ENCODE measurements at regions not wholly inside any gene's neighbourhood (a gene's known extent, or its start where the extent isn't known, plus 50 kb on each side); places are given as distances from the start of the nearest gene placed in this dataset.

- intact Hi-C loops (cut with DNase I, micrococcal nuclease) = no loop called here
- ATAC-seq (no peak), DNase-seq (no peak)
- Histone ChIP-seq H3K36me3 (ENCODE audit: low read depth) (no peaks in the 10 kb centered on the region), H3K9me3 (no peaks in the 10 kb centered on the region), H3K4me3 (no peak overlapping the region), H3K4me1 (ENCODE audit: low read depth) (no peaks in the 10 kb centered on the region)
- TF ChIP-seq, protein P1, sequence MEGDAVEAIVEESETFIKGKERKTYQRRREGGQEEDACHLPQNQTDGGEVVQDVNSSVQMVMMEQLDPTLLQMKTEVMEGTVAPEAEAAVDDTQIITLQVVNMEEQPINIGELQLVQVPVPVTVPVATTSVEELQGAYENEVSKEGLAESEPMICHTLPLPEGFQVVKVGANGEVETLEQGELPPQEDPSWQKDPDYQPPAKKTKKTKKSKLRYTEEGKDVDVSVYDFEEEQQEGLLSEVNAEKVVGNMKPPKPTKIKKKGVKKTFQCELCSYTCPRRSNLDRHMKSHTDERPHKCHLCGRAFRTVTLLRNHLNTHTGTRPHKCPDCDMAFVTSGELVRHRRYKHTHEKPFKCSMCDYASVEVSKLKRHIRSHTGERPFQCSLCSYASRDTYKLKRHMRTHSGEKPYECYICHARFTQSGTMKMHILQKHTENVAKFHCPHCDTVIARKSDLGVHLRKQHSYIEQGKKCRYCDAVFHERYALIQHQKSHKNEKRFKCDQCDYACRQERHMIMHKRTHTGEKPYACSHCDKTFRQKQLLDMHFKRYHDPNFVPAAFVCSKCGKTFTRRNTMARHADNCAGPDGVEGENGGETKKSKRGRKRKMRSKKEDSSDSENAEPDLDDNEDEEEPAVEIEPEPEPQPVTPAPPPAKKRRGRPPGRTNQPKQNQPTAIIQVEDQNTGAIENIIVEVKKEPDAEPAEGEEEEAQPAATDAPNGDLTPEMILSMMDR (IDR thresholded peaks at IDR 0.05) = no peak
These were observed 422.7 kb downstream of the FBXO15 start for GRCh38 chr18:73724958-73725357.

- DNase-seq (no peak), ATAC-seq (no peak)
- Histone ChIP-seq H3K4me1 (ENCODE audit: low read depth) (no peaks in the 10 kb centered on the region), H3K4me3 (no peak overlapping the region), H3K9me3 (no peaks in the 10 kb centered on the region), H3K36me3 (ENCODE audit: low read depth) (no peaks in the 10 kb centered on the region)
- TF ChIP-seq, protein P1 (IDR thresholded peaks at IDR 0.05) = no peak
- intact Hi-C loops (cut with DNase I, micrococcal nuclease) = no loop called here
These were observed 428.0 kb downstream of the FBXO15 start for GRCh38 chr18:73719611-73720010.

- intact Hi-C loops (cut with DNase I, micrococcal nuclease) = no loop called here
- H3K36me3 ChIP-seq (ENCODE audit: low read depth) = no peaks in the 10 kb centered on the region
- no peak overlapping the region for H3K4me3 ChIP-seq
- no peak for DNase-seq
- no peaks in the 10 kb centered on the region for H3K4me1 ChIP-seq (ENCODE audit: low read depth)
- no peaks in the 10 kb centered on the region for H3K9me3 ChIP-seq
- TF ChIP-seq, protein P1 (IDR thresholded peaks at IDR 0.05) = no peak
- ATAC-seq = no peak
These were observed 430.1 kb downstream of the FBXO15 start for GRCh38 chr18:73717570-73717969.

GRCh38 chr18:73715210-73715670 is 432.4 kb downstream of the FBXO15 start:
- ATAC-seq = no peak
- TF ChIP-seq, protein P1 (IDR thresholded peaks at IDR 0.05) = no peak
- Histone ChIP-seq H3K4me3 (no peak overlapping the region), H3K9me3 (no peaks in the 10 kb centered on the region), H3K36me3 (ENCODE audit: low read depth) (no peaks in the 10 kb centered on the region), H3K4me1 (ENCODE audit: low read depth) (no peaks in the 10 kb centered on the region)
- no peak for DNase-seq
- intact Hi-C loops (cut with DNase I, micrococcal nuclease) = no loop called here

DNA sequence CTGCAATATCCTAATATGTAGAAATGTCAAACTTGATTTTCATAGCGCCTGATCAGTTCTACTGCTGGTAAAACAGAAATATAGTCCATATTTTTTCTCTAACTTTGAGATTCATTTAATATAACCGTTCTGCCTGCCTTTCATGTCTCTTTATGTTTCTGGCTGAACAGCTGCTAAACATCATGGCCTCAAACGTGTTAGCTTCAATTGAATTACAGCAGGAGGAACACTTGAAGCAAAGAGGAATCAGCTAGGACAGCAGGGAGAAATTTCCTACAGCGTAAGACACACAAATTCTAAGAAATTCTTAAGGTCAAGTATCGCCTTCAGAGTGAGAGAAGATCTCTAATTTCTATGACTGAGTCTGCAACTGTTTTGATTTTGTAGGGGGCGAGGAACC is 433.2 kb downstream of the FBXO15 start:
- H3K4me1 ChIP-seq (ENCODE audit: low read depth) = no peaks in the 10 kb centered on the region
- no peak overlapping the region for H3K4me3 ChIP-seq
- no peaks in the 10 kb centered on the region for H3K36me3 ChIP-seq (ENCODE audit: low read depth)
- intact Hi-C loops (cut with DNase I, micrococcal nuclease) = no loop called here
- DNase-seq (no peak), ATAC-seq (no peak)
- TF ChIP-seq, protein P1 (IDR thresholded peaks at IDR 0.05) = no peak
- H3K9me3 ChIP-seq = no peaks in the 10 kb centered on the region

DNA sequence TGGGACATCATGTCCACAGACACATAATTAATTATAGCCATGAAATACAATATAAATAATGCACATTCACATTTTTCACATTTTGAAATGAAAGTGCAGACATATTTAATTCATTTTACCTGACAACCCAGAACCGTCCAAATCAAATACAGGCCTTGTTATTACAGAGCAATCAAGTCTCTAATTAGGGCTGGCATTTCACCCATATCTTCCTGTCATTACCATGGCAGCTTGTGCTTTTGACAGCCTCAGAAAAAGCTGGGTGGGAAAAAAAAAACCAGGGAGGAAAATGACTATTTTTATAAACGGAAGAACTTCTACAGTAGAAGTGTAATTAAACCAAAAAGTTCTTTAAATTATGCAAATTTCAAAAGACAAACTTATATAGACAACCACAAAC is 436.4 kb downstream of the FBXO15 start:
- H3K4me3 ChIP-seq = no peak overlapping the region
- DNase-seq (no peak), ATAC-seq (no peak)
- no peaks in the 10 kb centered on the region for H3K36me3 ChIP-seq (ENCODE audit: low read depth)
- H3K4me1 ChIP-seq (ENCODE audit: low read depth) = no peaks in the 10 kb centered on the region
- TF ChIP-seq, protein P1 (IDR thresholded peaks at IDR 0.05) = no peak
- no peaks in the 10 kb centered on the region for H3K9me3 ChIP-seq
- intact Hi-C loops (cut with DNase I, micrococcal nuclease) = no loop called here
